ENCODE measurements at regions not wholly inside any gene's neighbourhood (a gene's known extent, or its start where the extent isn't known, plus 50 kb on each side); places are given as distances from the start of the nearest gene placed in this dataset.
"Not testable (repeated sequence)": the region's sequence is repeated elsewhere in the genome, so short reads cannot be mapped to it uniquely, and the experiment has no call there.

DNA sequence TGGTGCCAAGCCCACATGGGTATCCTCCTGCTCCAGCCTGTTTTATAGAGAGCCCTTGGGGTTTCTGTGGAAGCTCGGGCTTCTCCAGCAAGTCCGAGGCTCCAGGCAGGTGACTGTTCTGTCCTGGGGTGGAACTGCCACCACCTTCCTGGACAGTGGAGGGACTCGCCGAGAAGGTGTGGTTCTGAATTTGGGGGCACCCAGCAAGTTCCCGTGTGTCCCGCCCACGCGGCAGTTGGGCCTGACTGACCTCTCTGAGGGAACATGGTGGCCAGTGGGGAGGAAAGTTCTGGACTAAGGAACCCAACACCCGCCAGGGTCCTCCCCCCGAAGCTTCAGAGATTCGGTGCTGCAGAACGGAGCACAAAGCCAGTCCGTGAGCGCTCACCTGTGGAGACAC, 158.1 kb upstream of the C1orf174 start:
- intact Hi-C loops (cut with DNase I) = no loop called here
- DNase-seq (ENCODE audit: low spot score) = no peak

DNA sequence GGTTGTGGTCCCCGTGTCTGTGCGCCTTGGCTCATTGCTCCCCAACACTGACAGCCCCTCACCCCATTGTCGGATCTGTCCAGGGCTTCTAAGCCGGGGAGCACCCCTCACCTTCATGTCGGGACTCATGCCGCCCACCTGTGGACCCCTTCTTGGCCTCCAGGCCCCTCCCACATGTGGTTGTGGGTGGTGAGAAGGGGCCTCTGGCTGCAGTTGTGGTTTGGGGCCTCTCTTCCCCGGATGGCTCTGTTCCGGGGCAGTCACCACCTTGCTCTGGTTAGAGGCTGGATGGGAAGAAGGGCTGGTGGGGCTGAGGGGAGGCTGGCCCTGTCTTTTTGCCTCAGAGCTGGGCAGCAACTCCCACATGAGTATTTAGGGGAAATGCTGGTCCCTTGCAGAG, 158.6 kb upstream of the C1orf174 start:
- no peak for DNase-seq (ENCODE audit: low spot score)
- intact Hi-C loops (cut with DNase I) = no loop called here

DNA sequence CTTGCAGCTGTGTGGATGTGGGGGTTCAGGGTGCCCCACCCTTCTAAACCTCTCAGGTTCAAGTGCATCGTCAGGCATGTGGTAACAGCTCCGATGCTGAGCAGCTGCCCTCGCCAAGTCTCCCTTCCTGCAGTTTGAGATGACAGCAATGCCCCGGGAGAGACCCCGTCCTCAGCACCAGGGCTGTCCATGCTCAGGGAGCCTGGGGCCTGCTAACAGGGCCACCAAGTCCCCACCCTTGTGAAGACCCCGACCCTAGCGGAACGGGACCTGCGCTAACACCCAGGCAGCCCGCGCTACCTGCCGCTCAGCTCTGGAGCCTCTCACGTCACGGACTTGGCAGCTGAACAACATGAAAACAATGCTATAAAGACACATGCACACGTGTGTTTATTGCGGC, 159.2 kb upstream of the C1orf174 start:
- intact Hi-C loops (cut with DNase I) = no loop called here
- DNase-seq (ENCODE audit: low spot score) = no peak

DNA sequence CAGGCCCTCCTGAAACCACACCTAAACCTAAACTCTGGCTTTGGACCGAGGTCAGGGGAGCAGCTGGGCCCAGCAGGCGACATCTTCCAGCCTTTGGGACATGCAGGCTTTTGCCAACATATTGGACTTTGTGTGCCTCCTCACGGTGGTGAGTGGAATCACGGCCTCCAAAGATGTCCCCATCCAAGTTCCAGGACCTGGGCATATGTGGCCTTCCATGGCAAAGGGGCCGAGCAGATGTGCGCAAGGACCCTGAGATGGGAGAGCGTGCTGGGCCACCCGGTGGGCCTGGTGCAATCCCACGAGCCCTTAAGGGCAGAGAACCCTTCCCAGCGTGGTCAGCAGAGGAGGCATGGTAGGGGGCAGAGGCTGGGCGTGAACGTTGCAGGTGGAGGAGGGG, 160.8 kb upstream of the C1orf174 start:
- intact Hi-C loops (cut with DNase I) = no loop called here
- DNase-seq (ENCODE audit: low spot score) = no peak

GRCh38 chr1:4061521-4062031, 161.5 kb upstream of the C1orf174 start:
- intact Hi-C loops (cut with DNase I) = no loop called here

DNA sequence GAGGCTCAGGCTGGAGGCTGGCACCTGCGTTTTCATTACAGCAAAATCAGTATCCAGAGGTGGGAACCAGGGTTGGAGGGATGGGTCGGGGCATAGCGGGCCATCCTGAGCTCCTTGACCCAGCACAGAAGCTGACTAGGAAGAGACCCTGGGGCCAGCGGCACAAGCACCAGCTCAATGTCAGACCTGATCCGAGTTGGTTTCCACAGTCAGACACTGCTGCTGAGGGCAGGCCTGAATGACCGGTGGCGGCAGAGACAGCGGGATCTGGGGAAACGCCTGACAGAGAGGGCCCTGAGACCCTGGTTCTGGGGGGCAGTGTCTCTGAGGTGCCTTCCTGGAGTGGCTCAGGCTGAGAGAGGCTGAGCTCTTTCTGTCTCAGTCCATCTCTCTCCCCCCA, 162.0 kb upstream of the C1orf174 start:
- DNase-seq (ENCODE audit: low spot score) = no peak
- intact Hi-C loops (cut with DNase I) = no loop called here

More at GRCh38 chr1:4061521-4062031, 161.5 kb upstream of the C1orf174 start:
- no peak for DNase-seq (ENCODE audit: low spot score)

DNA sequence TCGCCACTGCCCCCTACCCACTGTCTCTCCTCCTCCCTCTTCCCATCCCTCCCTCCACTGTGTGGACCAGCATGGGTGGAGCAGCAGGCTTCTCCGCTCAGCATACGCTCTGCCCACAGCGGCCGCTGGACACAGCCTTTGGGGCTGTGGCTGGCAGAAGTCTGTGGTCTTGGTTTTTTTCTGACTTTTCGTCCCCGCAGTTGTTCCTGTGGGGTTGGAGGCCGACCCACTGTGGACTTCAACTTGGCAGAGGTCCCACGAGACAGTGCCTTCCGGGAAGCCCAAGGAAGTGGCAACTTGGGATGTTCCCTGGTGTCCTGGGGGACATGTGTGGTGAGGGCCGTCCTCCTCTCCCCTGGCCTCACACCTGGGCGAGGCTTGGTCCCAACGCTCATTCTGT, 162.5 kb upstream of the C1orf174 start:
- intact Hi-C loops (cut with DNase I) = no loop called here
- DNase-seq (ENCODE audit: low spot score) = no peak

GRCh38 chr1:4062992-4063391, 162.9 kb upstream of the C1orf174 start:
- DNase-seq (ENCODE audit: low spot score) = no peak
- intact Hi-C loops (cut with DNase I) = no loop called here

DNA sequence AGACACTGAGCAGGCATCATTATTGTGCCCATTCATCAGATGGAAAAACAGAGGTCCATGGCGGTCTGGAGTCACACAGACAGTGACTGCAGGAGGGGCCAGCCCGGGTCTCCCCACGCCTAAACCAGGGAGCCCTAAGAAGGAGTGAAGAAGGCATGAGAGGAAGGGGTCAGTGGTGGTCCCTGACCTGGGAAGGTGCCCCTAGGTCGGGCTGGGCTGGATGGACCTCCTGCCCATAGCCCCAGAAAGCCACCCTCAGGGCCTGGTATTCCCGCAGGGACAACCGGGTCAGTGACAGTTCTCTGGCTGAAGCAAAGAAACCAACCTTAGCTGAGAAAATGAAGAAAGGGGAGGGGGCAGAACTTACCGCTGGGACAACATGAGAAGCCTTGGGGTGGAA, 163.4 kb upstream of the C1orf174 start:
- DNase-seq (ENCODE audit: low spot score) = no peak
- intact Hi-C loops (cut with DNase I) = no loop called here

- no peak for DNase-seq (ENCODE audit: low spot score)
- intact Hi-C loops (cut with DNase I) = no loop called here
These were observed 164.2 kb upstream of the C1orf174 start for GRCh38 chr1:4064150-4064889.

- intact Hi-C loops (cut with DNase I) = no loop called here
- DNase-seq (ENCODE audit: low spot score) = no peak
These were observed 167.0 kb upstream of the C1orf174 start for GRCh38 chr1:4066860-4067599.

DNA sequence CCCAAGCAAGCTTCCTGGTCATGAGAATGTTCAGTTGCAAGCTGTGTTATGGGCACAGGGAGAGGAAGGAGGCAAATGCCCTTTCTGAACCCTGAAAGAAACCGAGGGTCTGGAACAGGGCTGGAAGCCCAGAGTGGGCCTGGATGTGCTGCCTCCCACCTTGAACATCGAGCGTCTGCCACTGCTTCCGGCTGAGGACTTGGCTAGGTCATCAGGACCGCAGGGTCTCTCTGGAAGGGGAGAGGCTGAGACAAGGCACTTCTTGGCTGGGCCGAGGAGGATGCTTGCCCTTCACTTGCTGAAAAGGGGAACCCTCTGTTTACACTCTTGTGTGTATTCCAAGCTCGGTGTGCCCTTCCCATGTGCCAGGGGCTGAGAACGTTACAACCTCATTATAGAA, 168.0 kb upstream of the C1orf174 start:
- intact Hi-C loops (cut with DNase I) = no loop called here

GRCh38 chr1:4071653-4072052, 171.6 kb upstream of the C1orf174 start:
- no peak for DNase-seq (ENCODE audit: low spot score)
- intact Hi-C loops (cut with DNase I) = no loop called here

More for the DNA sequence above, 168.0 kb upstream of the C1orf174 start:
- no peak for DNase-seq (ENCODE audit: low spot score)

GRCh38 chr1:4072481-4073153, 172.5 kb upstream of the C1orf174 start:
- intact Hi-C loops (cut with DNase I) = no loop called here
- DNase-seq (ENCODE audit: low spot score) = no peak

DNA sequence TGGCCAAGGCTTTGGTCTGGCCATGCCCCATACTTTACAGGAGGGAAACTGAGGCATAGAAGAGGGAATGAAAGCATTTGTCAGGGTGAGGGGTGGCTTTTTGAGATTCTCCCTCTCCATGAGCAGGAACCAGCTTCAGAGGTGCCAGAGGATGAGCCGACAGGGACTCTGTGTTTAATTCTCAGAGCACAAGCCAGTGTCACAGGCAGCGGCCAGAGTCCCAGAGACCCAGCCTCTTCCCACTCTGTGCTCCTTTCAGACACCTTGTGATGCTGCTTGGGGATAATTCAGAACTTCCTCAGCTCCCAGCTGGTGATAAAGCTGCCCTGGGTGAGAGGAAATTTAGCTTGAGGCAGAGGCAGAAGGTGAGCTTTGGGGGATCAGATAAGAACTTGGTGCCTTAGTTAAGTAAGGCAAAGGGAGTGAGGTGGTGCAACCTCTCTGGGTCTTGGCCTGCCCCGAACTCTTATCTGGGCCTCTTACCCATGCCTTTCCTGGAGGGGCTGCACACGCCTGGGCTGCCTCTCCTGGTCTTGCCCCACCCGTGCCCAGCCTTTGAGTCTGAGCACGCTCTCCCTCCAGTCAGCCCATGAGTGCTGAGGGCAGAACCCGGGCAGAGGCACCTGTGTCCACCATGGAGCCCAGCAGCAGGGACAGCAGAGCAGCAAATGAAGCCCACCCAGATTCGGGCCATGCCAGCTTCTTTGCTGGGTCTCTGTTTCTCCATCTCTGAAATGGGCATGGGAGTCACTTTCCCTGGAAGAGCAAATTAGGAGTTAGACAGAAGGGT, 175.6 kb upstream of the C1orf174 start:
- peak; percentile 36 for DNase-seq (ENCODE audit: low spot score)
- intact Hi-C loops (cut with DNase I) = no loop called here

DNA sequence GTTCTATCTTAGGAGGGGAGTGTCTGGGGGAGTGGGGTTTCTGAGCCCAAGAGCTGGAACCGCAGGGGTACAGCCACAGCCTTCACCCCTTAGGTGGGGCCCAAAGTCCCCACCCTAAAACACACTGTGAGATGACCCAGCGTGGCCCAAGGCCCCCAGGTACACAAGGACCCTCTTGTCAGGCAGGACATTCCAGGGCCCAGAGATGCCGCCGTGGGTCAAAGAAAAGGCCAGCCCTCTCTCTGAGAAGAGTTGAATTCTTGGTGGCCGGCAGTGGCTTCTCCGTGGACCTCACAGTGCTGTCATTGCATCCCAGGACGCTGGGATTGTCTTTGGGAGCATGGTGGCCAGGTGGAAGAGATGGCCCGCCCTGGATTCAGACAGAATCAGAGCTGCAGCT, 176.3 kb upstream of the C1orf174 start:
- intact Hi-C loops (cut with DNase I) = no loop called here
- peak; percentile 62 for DNase-seq (ENCODE audit: low spot score)

GRCh38 chr1:4078091-4078962, 178.3 kb upstream of the C1orf174 start:
- peak; percentile 43 for DNase-seq (ENCODE audit: low spot score)
- intact Hi-C loops (cut with DNase I) = not testable (repeated sequence)

- DNase-seq (ENCODE audit: low spot score) = peak; percentile 33
- intact Hi-C loops (cut with DNase I) = no loop called here
These were observed 179.7 kb upstream of the C1orf174 start for GRCh38 chr1:4079815-4080214.

Data from cardiac septum (tissue), 1 donor.